ENCODE measurements at regions not wholly inside any gene's neighbourhood (a gene's known extent, or its start where the extent isn't known, plus 50 kb on each side); places are given as distances from the start of the nearest gene placed in this dataset.

- TF ChIP-seq CTCF (IDR thresholded peaks at IDR 0.05; ENCODE audit: borderline replicate concordance, extremely low read depth, low read length, poor library complexity, severe bottlenecking) (no peak), EZH2 (IDR thresholded peaks at IDR 0.05; ENCODE audit: borderline replicate concordance, low read depth, low read length, severe bottlenecking) (no peak)
Measured at GRCh38 chr11:95549301-95549700, 240.3 kb downstream of the FAM76B start.

Data from DND-41 (cell line).